ENCODE measurements at regions not wholly inside any gene's neighbourhood (a gene's known extent, or its start where the extent isn't known, plus 50 kb on each side); places are given as distances from the start of the nearest gene placed in this dataset.

DNA sequence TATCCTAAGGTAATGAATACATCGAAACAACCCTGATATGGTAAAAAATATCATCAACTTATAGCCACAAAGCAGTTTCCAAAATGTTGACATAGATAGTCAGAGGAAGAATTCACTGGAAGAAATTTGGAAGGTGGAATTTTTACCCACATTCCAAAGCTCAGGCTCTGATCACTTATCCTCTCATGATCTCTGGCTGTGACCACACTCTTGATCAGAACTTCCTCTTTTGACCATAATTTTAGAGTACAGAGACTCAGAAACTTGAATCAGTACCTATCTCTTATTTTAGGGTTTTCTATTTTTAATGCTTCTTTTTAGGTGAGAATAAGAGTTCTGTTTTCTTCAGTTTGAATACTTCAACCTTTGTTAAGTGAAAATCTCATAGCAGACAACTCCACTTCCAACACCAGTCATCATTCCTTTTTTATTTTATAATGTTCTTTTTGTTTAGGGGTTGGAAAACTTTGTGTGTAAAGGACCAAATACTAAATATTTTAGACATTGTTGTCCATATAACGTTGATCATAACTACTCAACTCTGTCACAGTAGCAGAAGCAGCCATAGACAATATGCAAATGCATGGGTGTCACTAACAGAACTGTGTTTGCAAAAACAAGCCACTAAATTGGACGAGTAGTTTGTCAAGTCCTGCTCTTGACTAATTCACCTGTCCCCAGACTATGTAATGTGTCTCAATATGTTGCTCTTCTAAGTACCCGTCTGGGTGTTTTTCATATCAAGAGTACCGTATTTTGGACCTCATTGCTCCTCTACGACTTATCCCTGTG is 891.6 kb upstream of the CRIM1 start:
- TF ChIP-seq, protein P1, sequence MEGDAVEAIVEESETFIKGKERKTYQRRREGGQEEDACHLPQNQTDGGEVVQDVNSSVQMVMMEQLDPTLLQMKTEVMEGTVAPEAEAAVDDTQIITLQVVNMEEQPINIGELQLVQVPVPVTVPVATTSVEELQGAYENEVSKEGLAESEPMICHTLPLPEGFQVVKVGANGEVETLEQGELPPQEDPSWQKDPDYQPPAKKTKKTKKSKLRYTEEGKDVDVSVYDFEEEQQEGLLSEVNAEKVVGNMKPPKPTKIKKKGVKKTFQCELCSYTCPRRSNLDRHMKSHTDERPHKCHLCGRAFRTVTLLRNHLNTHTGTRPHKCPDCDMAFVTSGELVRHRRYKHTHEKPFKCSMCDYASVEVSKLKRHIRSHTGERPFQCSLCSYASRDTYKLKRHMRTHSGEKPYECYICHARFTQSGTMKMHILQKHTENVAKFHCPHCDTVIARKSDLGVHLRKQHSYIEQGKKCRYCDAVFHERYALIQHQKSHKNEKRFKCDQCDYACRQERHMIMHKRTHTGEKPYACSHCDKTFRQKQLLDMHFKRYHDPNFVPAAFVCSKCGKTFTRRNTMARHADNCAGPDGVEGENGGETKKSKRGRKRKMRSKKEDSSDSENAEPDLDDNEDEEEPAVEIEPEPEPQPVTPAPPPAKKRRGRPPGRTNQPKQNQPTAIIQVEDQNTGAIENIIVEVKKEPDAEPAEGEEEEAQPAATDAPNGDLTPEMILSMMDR (IDR thresholded peaks at IDR 0.05) = no peak
- TF ChIP-seq EP300 (IDR thresholded peaks at IDR 0.05) (no peak), POLR2A (IDR thresholded peaks at IDR 0.05) (no peak)

Data from tibial nerve (tissue), 4 donors.